ENCODE measurements at regions not wholly inside any gene's neighbourhood (a gene's known extent, or its start where the extent isn't known, plus 50 kb on each side); places are given as distances from the start of the nearest gene placed in this dataset.

- H3K36me3 ChIP-seq = no peaks in the 10 kb centered on the region
- no peak for TF ChIP-seq CTCF (IDR thresholded peaks at IDR 0.05)
- no peak for TF ChIP-seq POLR2A (IDR thresholded peaks at IDR 0.05)
- H3K4me1 ChIP-seq = no peaks in the 10 kb centered on the region
- no peak overlapping the region for H3K27ac ChIP-seq
- no peaks in the 10 kb centered on the region for H3K9me3 ChIP-seq
- no peaks in the 10 kb centered on the region for H3K27me3 ChIP-seq
- intact Hi-C loops (cut with DNase I) = no loop called here
- H3K4me3 ChIP-seq (replicated peaks in 1 of 3) = no peak overlapping the region
- DNase-seq = no peak
- 62 to 65% methylated on average over 8 of the region's 8 CpGs for WGBS, 2 donors
Measured at GRCh38 chr21:35321322-35322200, 272.5 kb upstream of the RUNX1 start.

- H3K27me3 ChIP-seq = no peaks in the 10 kb centered on the region
- H3K27ac ChIP-seq = no peak overlapping the region
- TF ChIP-seq CTCF (IDR thresholded peaks at IDR 0.05) = no peak
- TF ChIP-seq POLR2A (IDR thresholded peaks at IDR 0.05) = no peak
- no peak overlapping the region for H3K4me3 ChIP-seq (replicated peaks in 1 of 3)
- DNase-seq = no peak
- intact Hi-C loops (cut with DNase I) = no loop called here
- 86 to 90% methylated on average over 11 of the region's 11 CpGs for WGBS, 2 donors
- no peaks in the 10 kb centered on the region for H3K4me1 ChIP-seq
- H3K36me3 ChIP-seq = no peaks in the 10 kb centered on the region
- no peaks in the 10 kb centered on the region for H3K9me3 ChIP-seq
Measured at GRCh38 chr21:35319684-35320283, 270.7 kb upstream of the RUNX1 start.

- Histone ChIP-seq H3K27ac (no peak overlapping the region), H3K4me3 (replicated peaks in 1 of 3) (no peak overlapping the region), H3K4me1 (no peaks in the 10 kb centered on the region), H3K36me3 (no peaks in the 10 kb centered on the region), H3K9me3 (no peaks in the 10 kb centered on the region), H3K27me3 (no peaks in the 10 kb centered on the region)
- TF ChIP-seq POLR2A (IDR thresholded peaks at IDR 0.05) = no peak
- TF ChIP-seq CTCF (IDR thresholded peaks at IDR 0.05) = no peak
- no peak for DNase-seq
- 73 to 75% methylated on average over 4 of the region's 4 CpGs for WGBS, 2 donors
- intact Hi-C loops (cut with DNase I) = no loop called here
Measured at GRCh38 chr21:35316933-35317332, 267.8 kb upstream of the RUNX1 start.

GRCh38 chr21:35316456-35316855 is 267.4 kb upstream of the RUNX1 start:
- intact Hi-C loops (cut with DNase I) = no loop called here
- no peaks in the 10 kb centered on the region for H3K4me1 ChIP-seq
- TF ChIP-seq POLR2A (IDR thresholded peaks at IDR 0.05) (no peak), CTCF (IDR thresholded peaks at IDR 0.05) (no peak)
- no peak overlapping the region for H3K27ac ChIP-seq
- no peak overlapping the region for H3K4me3 ChIP-seq (replicated peaks in 1 of 3)
- no peak for DNase-seq
- no peaks in the 10 kb centered on the region for H3K27me3 ChIP-seq
- no peaks in the 10 kb centered on the region for H3K9me3 ChIP-seq
- H3K36me3 ChIP-seq = no peaks in the 10 kb centered on the region

GRCh38 chr21:35314857-35315582 is 265.9 kb upstream of the RUNX1 start:
- intact Hi-C loops (cut with DNase I) = no loop called here
- no peaks in the 10 kb centered on the region for H3K9me3 ChIP-seq
- DNase-seq = no peak
- H3K27ac ChIP-seq = no peak overlapping the region
- WGBS, 2 donors = 82 to 85% methylated on average over 8 of the region's 8 CpGs
- no peaks in the 10 kb centered on the region for H3K4me1 ChIP-seq
- no peaks in the 10 kb centered on the region for H3K27me3 ChIP-seq
- no peaks in the 10 kb centered on the region for H3K36me3 ChIP-seq
- H3K4me3 ChIP-seq (replicated peaks in 1 of 3) = no peak overlapping the region
- TF ChIP-seq CTCF (IDR thresholded peaks at IDR 0.05) (no peak), POLR2A (IDR thresholded peaks at IDR 0.05) (no peak)

Data from thyroid gland (tissue), 4 donors.